ENCODE measurements at regions not wholly inside any gene's neighbourhood (a gene's known extent, or its start where the extent isn't known, plus 50 kb on each side); places are given as distances from the start of the nearest gene placed in this dataset.

- Histone ChIP-seq H3K4me2 (ENCODE audit: low read length) (no peak overlapping the region), H3K9me2 (ENCODE audit: insufficient read depth, low read length) (no peaks in the 10 kb centered on the region), H3K9me3 (ENCODE audit: low read length) (no peaks in the 10 kb centered on the region), H3K27ac (ENCODE audit: low read depth, low read length, poor library complexity, severe bottlenecking) (no peak overlapping the region), H2AFZ (ENCODE audit: low read length) (no peak overlapping the region), H3K79me2 (ENCODE audit: insufficient read depth, low read depth, low read length) (no peaks in the 10 kb centered on the region), H3K4me3 (ENCODE audit: low read depth, low read length, poor library complexity, severe bottlenecking) (no peak overlapping the region), H4K20me1 (ENCODE audit: insufficient read depth, low read length) (no peaks in the 10 kb centered on the region), H3K4me1 (ENCODE audit: insufficient read depth, low read length, poor library complexity, severe bottlenecking) (no peaks in the 10 kb centered on the region), H3K36me3 (ENCODE audit: insufficient read depth, low read length) (no peaks in the 10 kb centered on the region)
- no TSS peak for BruUV-seq (replicated peaks)
- ChIA-PET POLR2A (interaction anchor here (0.6 kb wide), 1 partner anchor 50 kb away, joined by 3 read pairs; no protein-coding TSS in a partner anchor), CTCF (ENCODE audit: unreplicated experiment) (no interaction called here)
- TF ChIP-seq EZH2phosphoT487 (IDR thresholded peaks at IDR 0.05; ENCODE audit: borderline replicate concordance, low read depth, low read length) (no peak), CTCF (conservative IDR thresholded peaks at IDR 0.05; ENCODE audit: low read length) (no peak)
- no peak for DNase-seq (ENCODE audit: low spot score)
- intact Hi-C loops (cut with micrococcal nuclease; ENCODE audit: unreplicated experiment) = no loop called here
Observed at GRCh38 chrX:16063141-16063540, 60.2 kb upstream of the GRPR start.

GRCh38 chrX:16061296-16061695 lies 62.1 kb upstream of the GRPR start:
- no peak for DNase-seq (ENCODE audit: low spot score)

More at GRCh38 chrX:16061296-16061695, 62.1 kb upstream of the GRPR start:
- H2AFZ ChIP-seq (ENCODE audit: low read length) = no peak overlapping the region
- no peak overlapping the region for H3K27ac ChIP-seq (ENCODE audit: low read depth, low read length, poor library complexity, severe bottlenecking)
- H3K4me1 ChIP-seq (ENCODE audit: insufficient read depth, low read length, poor library complexity, severe bottlenecking) = no peaks in the 10 kb centered on the region
- POLR2A ChIA-PET = interaction anchor here (0.6 kb wide), 1 partner anchor 38 kb away, joined by 3 read pairs; no protein-coding TSS in a partner anchor
- CTCF ChIA-PET (ENCODE audit: unreplicated experiment) = no interaction called here
- TF ChIP-seq EZH2phosphoT487 (IDR thresholded peaks at IDR 0.05; ENCODE audit: borderline replicate concordance, low read depth, low read length) (no peak), CTCF (conservative IDR thresholded peaks at IDR 0.05; ENCODE audit: low read length) (no peak)
- H3K79me2 ChIP-seq (ENCODE audit: insufficient read depth, low read depth, low read length) = no peaks in the 10 kb centered on the region
- intact Hi-C loops (cut with micrococcal nuclease; ENCODE audit: unreplicated experiment) = no loop called here
- BruUV-seq (replicated peaks) = no TSS peak
- no peak overlapping the region for H3K4me2 ChIP-seq (ENCODE audit: low read length)
- H3K36me3 ChIP-seq (ENCODE audit: insufficient read depth, low read length) = no peaks in the 10 kb centered on the region
- H3K9me3 ChIP-seq (ENCODE audit: low read length) = no peaks in the 10 kb centered on the region
- H4K20me1 ChIP-seq (ENCODE audit: insufficient read depth, low read length) = no peaks in the 10 kb centered on the region
- no peak overlapping the region for H3K4me3 ChIP-seq (ENCODE audit: low read depth, low read length, poor library complexity, severe bottlenecking)
- H3K9me2 ChIP-seq (ENCODE audit: insufficient read depth, low read length) = no peaks in the 10 kb centered on the region
